ENCODE measurements at regions not wholly inside any gene's neighbourhood (a gene's known extent, or its start where the extent isn't known, plus 50 kb on each side); places are given as distances from the start of the nearest gene placed in this dataset.

- H3K27me3 Mint-ChIP-seq, result peaks cover 0 to 6% of the 10 kb centered on the region in 2 donors
- no peaks in the 10 kb centered on the region for H3K36me3 Mint-ChIP-seq
- no peak for DNase-seq
Observed at GRCh38 chr2:151197184-151198108, 64.2 kb downstream of the RBM43 start.

GRCh38 chr2:151193576-151193975 is 68.1 kb downstream of the RBM43 start:
- ATAC-seq (replicated peaks) (no peak), DNase-seq (no peak)
- Mint-ChIP-seq H3K36me3 (no peaks in the 10 kb centered on the region), H3K27me3 (peaks cover 0 to 6% of the 10 kb centered on the region in 2 donors), H3K4me1 (peaks cover 0 to 4% of the 10 kb centered on the region in 2 donors), H3K4me3 (no peak overlapping the region), H3K9me3 (no peaks in the 10 kb centered on the region), H3K27ac (no peak overlapping the region)

More at GRCh38 chr2:151197184-151198108, 64.2 kb downstream of the RBM43 start:
- Mint-ChIP-seq H3K9me3 (no peaks in the 10 kb centered on the region), H3K27ac (peak overlapping the region; percentile 14), H3K4me1 (peaks cover 0 to 2% of the 10 kb centered on the region in 2 donors), H3K4me3 (no peak overlapping the region)
- no peak for ATAC-seq (replicated peaks)

- no peak overlapping the region for H3K27ac Mint-ChIP-seq
- DNase-seq, result no peak
- no peaks in the 10 kb centered on the region for H3K36me3 Mint-ChIP-seq
- H3K9me3 Mint-ChIP-seq, result no peaks in the 10 kb centered on the region
- H3K27me3 Mint-ChIP-seq, result peaks cover 0 to 6% of the 10 kb centered on the region in 2 donors
- peaks cover 0 to 4% of the 10 kb centered on the region in 2 donors for H3K4me1 Mint-ChIP-seq
- no peak overlapping the region for H3K4me3 Mint-ChIP-seq
- ATAC-seq (replicated peaks), result no peak
Observed at GRCh38 chr2:151192681-151193080, 69.0 kb downstream of the RBM43 start.

GRCh38 chr2:151191001-151191400 is 70.7 kb downstream of the RBM43 start:
- H3K36me3 Mint-ChIP-seq, result no peaks in the 10 kb centered on the region
- no peak overlapping the region for H3K27ac Mint-ChIP-seq
- ATAC-seq (replicated peaks), result no peak
- no peak for DNase-seq
- peaks cover 0 to 2% of the 10 kb centered on the region in 2 donors for H3K4me1 Mint-ChIP-seq
- H3K4me3 Mint-ChIP-seq, result no peak overlapping the region
- H3K9me3 Mint-ChIP-seq, result no peaks in the 10 kb centered on the region
- peaks cover 3 to 5% of the 10 kb centered on the region in 2 donors for H3K27me3 Mint-ChIP-seq

- ATAC-seq (replicated peaks), result no peak
- Mint-ChIP-seq H3K27ac (no peak overlapping the region), H3K4me3 (no peak overlapping the region)
Observed at GRCh38 chr2:151189125-151189524, 72.5 kb downstream of the RBM43 start.

GRCh38 chr2:151186011-151186410 is 75.7 kb downstream of the RBM43 start:
- H3K27me3 Mint-ChIP-seq, result peaks cover 6 to 9% of the 10 kb centered on the region in 2 donors
- ATAC-seq (replicated peaks), result no peak
- no peaks in the 10 kb centered on the region for H3K36me3 Mint-ChIP-seq
- no peaks in the 10 kb centered on the region for H3K9me3 Mint-ChIP-seq
- H3K4me3 Mint-ChIP-seq, result no peak overlapping the region
- H3K27ac Mint-ChIP-seq, result no peak overlapping the region
- H3K4me1 Mint-ChIP-seq, result peaks cover 0 to 2% of the 10 kb centered on the region in 2 donors
- DNase-seq, result no peak

More at GRCh38 chr2:151189125-151189524, 72.5 kb downstream of the RBM43 start:
- DNase-seq, result no peak
- H3K27me3 Mint-ChIP-seq, result peaks cover 0 to 4% of the 10 kb centered on the region in 2 donors
- no peaks in the 10 kb centered on the region for H3K9me3 Mint-ChIP-seq
- H3K36me3 Mint-ChIP-seq, result no peaks in the 10 kb centered on the region
- H3K4me1 Mint-ChIP-seq, result peaks cover 0 to 2% of the 10 kb centered on the region in 2 donors

GRCh38 chr2:151182899-151183809 is 78.5 kb downstream of the RBM43 start:
- Mint-ChIP-seq H3K4me1 (no peaks in the 10 kb centered on the region), H3K9me3 (no peaks in the 10 kb centered on the region)
- ATAC-seq (replicated peaks), result no peak

GRCh38 chr2:151182396-151182795 is 79.3 kb downstream of the RBM43 start:
- Mint-ChIP-seq H3K36me3 (no peaks in the 10 kb centered on the region), H3K27ac (no peak overlapping the region), H3K27me3 (peaks cover 6 to 9% of the 10 kb centered on the region in 2 donors), H3K4me1 (no peaks in the 10 kb centered on the region), H3K9me3 (no peaks in the 10 kb centered on the region), H3K4me3 (no peak overlapping the region)
- DNase-seq (no peak), ATAC-seq (replicated peaks) (no peak)

More at GRCh38 chr2:151182899-151183809, 78.5 kb downstream of the RBM43 start:
- Mint-ChIP-seq H3K27ac (no peak overlapping the region), H3K27me3 (peaks cover 6 to 9% of the 10 kb centered on the region in 2 donors), H3K36me3 (no peaks in the 10 kb centered on the region), H3K4me3 (no peak overlapping the region)
- DNase-seq, result no peak

- Mint-ChIP-seq H3K27ac (no peak overlapping the region), H3K36me3 (no peaks in the 10 kb centered on the region), H3K27me3 (peaks cover 6 to 9% of the 10 kb centered on the region in 2 donors), H3K4me3 (no peak overlapping the region), H3K9me3 (no peaks in the 10 kb centered on the region), H3K4me1 (no peaks in the 10 kb centered on the region)
- DNase-seq, result no peak
- ATAC-seq (replicated peaks), result no peak
Observed at GRCh38 chr2:151181524-151181923, 80.1 kb downstream of the RBM43 start.

- no peaks in the 10 kb centered on the region for H3K9me3 Mint-ChIP-seq
- peaks cover 5 to 6% of the 10 kb centered on the region in 2 donors for H3K27me3 Mint-ChIP-seq
- H3K27ac Mint-ChIP-seq, result no peak overlapping the region
- no peak for ATAC-seq (replicated peaks)
- H3K36me3 Mint-ChIP-seq, result no peaks in the 10 kb centered on the region
- no peak overlapping the region for H3K4me3 Mint-ChIP-seq
- no peak for DNase-seq
- no peaks in the 10 kb centered on the region for H3K4me1 Mint-ChIP-seq
Observed at GRCh38 chr2:151180123-151180522, 81.5 kb downstream of the RBM43 start.

- Mint-ChIP-seq H3K36me3 (no peaks in the 10 kb centered on the region), H3K27me3 (peaks cover 5 to 6% of the 10 kb centered on the region in 2 donors), H3K27ac (no peak overlapping the region), H3K4me1 (no peaks in the 10 kb centered on the region), H3K9me3 (no peaks in the 10 kb centered on the region), H3K4me3 (no peak overlapping the region)
- DNase-seq (no peak), ATAC-seq (replicated peaks) (no peak)
Observed at GRCh38 chr2:151178207-151178606, 83.5 kb downstream of the RBM43 start.

GRCh38 chr2:151177756-151178155 is 83.9 kb downstream of the RBM43 start:
- peaks cover 5 to 6% of the 10 kb centered on the region in 2 donors for H3K27me3 Mint-ChIP-seq
- no peaks in the 10 kb centered on the region for H3K36me3 Mint-ChIP-seq
- H3K27ac Mint-ChIP-seq, result no peak overlapping the region
- ATAC-seq (replicated peaks) (no peak), DNase-seq (no peak)
- no peaks in the 10 kb centered on the region for H3K4me1 Mint-ChIP-seq
- H3K9me3 Mint-ChIP-seq, result no peaks in the 10 kb centered on the region
- no peak overlapping the region for H3K4me3 Mint-ChIP-seq

GRCh38 chr2:151176661-151177060 is 85.0 kb downstream of the RBM43 start:
- Mint-ChIP-seq H3K4me1 (no peaks in the 10 kb centered on the region), H3K36me3 (no peaks in the 10 kb centered on the region), H3K27me3 (peaks cover 2% of the 10 kb centered on the region in 2 donors), H3K27ac (no peak overlapping the region), H3K9me3 (no peaks in the 10 kb centered on the region), H3K4me3 (no peak overlapping the region)
- no peak for ATAC-seq (replicated peaks)
- DNase-seq, result no peak

GRCh38 chr2:151175864-151176263 is 85.8 kb downstream of the RBM43 start:
- no peaks in the 10 kb centered on the region for H3K9me3 Mint-ChIP-seq
- ATAC-seq (replicated peaks) (no peak), DNase-seq (no peak)
- H3K4me1 Mint-ChIP-seq, result no peaks in the 10 kb centered on the region
- H3K4me3 Mint-ChIP-seq, result no peak overlapping the region
- H3K36me3 Mint-ChIP-seq, result no peaks in the 10 kb centered on the region
- H3K27ac Mint-ChIP-seq, result no peak overlapping the region
- no peaks in the 10 kb centered on the region for H3K27me3 Mint-ChIP-seq
